ENCODE measurements at regions not wholly inside any gene's neighbourhood (a gene's known extent, or its start where the extent isn't known, plus 50 kb on each side); places are given as distances from the start of the nearest gene placed in this dataset.

GRCh38 chr9:25827626-25828025, 149.4 kb upstream of the TUSC1 start:
- ATAC-seq: no peak
- intact Hi-C loops (cut with DNase I, micrococcal nuclease): no loop called here
- Histone ChIP-seq H3K4me1 (ENCODE audit: low read depth) (no peaks in the 10 kb centered on the region), H3K9me3 (peaks cover 18% of the 10 kb centered on the region), H3K4me3 (no peak overlapping the region), H3K36me3 (ENCODE audit: low read depth) (no peaks in the 10 kb centered on the region)
- TF ChIP-seq CTCF (IDR thresholded peaks at IDR 0.05): no peak
- no peak for DNase-seq

GRCh38 chr9:25816439-25816838, 138.2 kb upstream of the TUSC1 start:
- TF ChIP-seq CTCF (IDR thresholded peaks at IDR 0.05): no peak
- H3K36me3 ChIP-seq (ENCODE audit: low read depth): no peaks in the 10 kb centered on the region
- DNase-seq (no peak), ATAC-seq (no peak)
- intact Hi-C loops (cut with DNase I, micrococcal nuclease): no loop called here
- H3K4me3 ChIP-seq: no peak overlapping the region
- H3K4me1 ChIP-seq (ENCODE audit: low read depth): no peaks in the 10 kb centered on the region
- H3K9me3 ChIP-seq: no peaks in the 10 kb centered on the region

- no peaks in the 10 kb centered on the region for H3K9me3 ChIP-seq
- no peaks in the 10 kb centered on the region for H3K36me3 ChIP-seq (ENCODE audit: low read depth)
- no peak overlapping the region for H3K4me3 ChIP-seq
- no peak for TF ChIP-seq CTCF (IDR thresholded peaks at IDR 0.05)
- ATAC-seq (no peak), DNase-seq (no peak)
- intact Hi-C loops (cut with DNase I, micrococcal nuclease): no loop called here
- H3K4me1 ChIP-seq (ENCODE audit: low read depth): no peaks in the 10 kb centered on the region
Observed at GRCh38 chr9:25814023-25814422, 135.8 kb upstream of the TUSC1 start.

- ATAC-seq (no peak), DNase-seq (no peak)
- H3K9me3 ChIP-seq: no peaks in the 10 kb centered on the region
- H3K4me3 ChIP-seq: no peak overlapping the region
- no peaks in the 10 kb centered on the region for H3K36me3 ChIP-seq (ENCODE audit: low read depth)
- no peaks in the 10 kb centered on the region for H3K4me1 ChIP-seq (ENCODE audit: low read depth)
- no peak for TF ChIP-seq CTCF (IDR thresholded peaks at IDR 0.05)
- intact Hi-C loops (cut with DNase I, micrococcal nuclease): no loop called here
Observed at GRCh38 chr9:25813478-25813877, 135.2 kb upstream of the TUSC1 start.

GRCh38 chr9:25808554-25808953, 130.3 kb upstream of the TUSC1 start:
- intact Hi-C loops (cut with DNase I, micrococcal nuclease): no loop called here

More at GRCh38 chr9:25808554-25808953, 130.3 kb upstream of the TUSC1 start:
- no peak for TF ChIP-seq CTCF (IDR thresholded peaks at IDR 0.05)
- no peaks in the 10 kb centered on the region for H3K9me3 ChIP-seq
- H3K4me3 ChIP-seq: no peak overlapping the region
- H3K36me3 ChIP-seq (ENCODE audit: low read depth): no peaks in the 10 kb centered on the region
- no peaks in the 10 kb centered on the region for H3K4me1 ChIP-seq (ENCODE audit: low read depth)
- ATAC-seq (no peak), DNase-seq (no peak)
